ENCODE measurements at regions not wholly inside any gene's neighbourhood (a gene's known extent, or its start where the extent isn't known, plus 50 kb on each side); places are given as distances from the start of the nearest gene placed in this dataset.

GRCh38 chr2:175465101-175465500, 283.6 kb upstream of the ATP5MC3 start:
- TF ChIP-seq POLR2A (IDR thresholded peaks at IDR 0.05; ENCODE audit: low read length) (no peak), FOSL2 (IDR thresholded peaks at IDR 0.05) (no peak), FOSL2 (CRISPR knock-in tag; IDR thresholded peaks at IDR 0.05) (no peak), KDM1A (IDR thresholded peaks at IDR 0.05; ENCODE audit: low read depth) (no peak), CTCF (IDR thresholded peaks at IDR 0.05) (no peak), SREBF2 (IDR thresholded peaks at IDR 0.05) (no peak), E2F6 (IDR thresholded peaks at IDR 0.05; ENCODE audit: borderline replicate concordance, low read depth) (no peak), USF2 (IDR thresholded peaks at IDR 0.05) (no peak), CBX8 (IDR thresholded peaks at IDR 0.05) (no peak), PBX3 (IDR thresholded peaks at IDR 0.05) (no peak)
